ENCODE measurements at regions not wholly inside any gene's neighbourhood (a gene's known extent, or its start where the extent isn't known, plus 50 kb on each side); places are given as distances from the start of the nearest gene placed in this dataset.

DNA sequence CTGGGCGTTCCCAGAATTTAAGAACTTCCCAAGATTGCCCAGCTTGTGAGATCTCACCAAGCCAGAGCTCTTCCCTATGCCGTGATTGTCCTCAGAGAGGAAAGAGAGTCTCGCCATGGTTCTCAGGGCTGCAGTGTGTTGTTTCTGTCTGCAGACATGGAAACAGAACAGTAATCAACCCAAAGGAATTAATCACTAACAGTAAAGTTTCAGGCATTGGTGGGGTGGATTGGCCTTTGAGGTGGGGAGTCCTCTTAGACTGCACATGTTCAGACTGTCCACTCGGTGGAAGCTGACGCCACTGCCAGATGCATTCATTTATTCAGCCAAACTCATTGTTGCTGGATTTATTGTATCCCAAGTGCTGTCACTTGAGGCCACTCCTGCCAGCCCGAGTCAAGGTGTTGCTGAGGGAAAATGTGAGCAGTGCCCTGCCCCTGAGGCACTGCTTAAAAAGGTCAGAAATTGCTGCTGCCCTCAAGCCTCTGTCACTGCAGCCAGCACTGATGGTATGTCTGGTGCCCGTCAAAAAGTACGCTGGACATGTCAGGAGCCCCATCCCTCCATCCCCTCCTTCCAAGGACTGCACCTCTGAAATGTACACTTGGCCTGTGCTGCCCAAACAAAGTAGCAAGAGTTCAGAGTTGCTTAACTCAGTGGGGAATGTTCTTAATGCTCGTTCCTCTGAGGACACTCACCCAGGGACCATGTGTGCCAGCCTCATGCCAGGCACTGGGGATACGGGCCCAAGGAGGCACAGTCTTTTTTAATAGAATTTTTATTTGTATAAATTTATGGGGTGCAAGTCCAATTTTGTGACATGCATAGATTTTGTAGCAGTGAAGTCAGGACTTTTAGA, 201.0 kb downstream of the GLI2 start (continued):
- TF ChIP-seq, protein P1, sequence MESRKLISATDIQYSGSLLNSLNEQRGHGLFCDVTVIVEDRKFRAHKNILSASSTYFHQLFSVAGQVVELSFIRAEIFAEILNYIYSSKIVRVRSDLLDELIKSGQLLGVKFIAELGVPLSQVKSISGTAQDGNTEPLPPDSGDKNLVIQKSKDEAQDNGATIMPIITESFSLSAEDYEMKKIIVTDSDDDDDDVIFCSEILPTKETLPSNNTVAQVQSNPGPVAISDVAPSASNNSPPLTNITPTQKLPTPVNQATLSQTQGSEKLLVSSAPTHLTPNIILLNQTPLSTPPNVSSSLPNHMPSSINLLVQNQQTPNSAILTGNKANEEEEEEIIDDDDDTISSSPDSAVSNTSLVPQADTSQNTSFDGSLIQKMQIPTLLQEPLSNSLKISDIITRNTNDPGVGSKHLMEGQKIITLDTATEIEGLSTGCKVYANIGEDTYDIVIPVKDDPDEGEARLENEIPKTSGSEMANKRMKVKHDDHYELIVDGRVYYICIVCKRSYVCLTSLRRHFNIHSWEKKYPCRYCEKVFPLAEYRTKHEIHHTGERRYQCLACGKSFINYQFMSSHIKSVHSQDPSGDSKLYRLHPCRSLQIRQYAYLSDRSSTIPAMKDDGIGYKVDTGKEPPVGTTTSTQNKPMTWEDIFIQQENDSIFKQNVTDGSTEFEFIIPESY (IDR thresholded peaks at IDR 0.05; ENCODE audit: extremely low read depth, insufficient replicate concordance, low read length), result no peak
- TF ChIP-seq ZFX (IDR thresholded peaks at IDR 0.05) (no peak), POLR2A (IDR thresholded peaks at IDR 0.05; ENCODE audit: borderline replicate concordance, extremely low read depth, insufficient read depth, insufficient read length) (no peak), FOSL1 (IDR thresholded peaks at IDR 0.05; ENCODE audit: low read depth) (no peak), SIN3A (IDR thresholded peaks at IDR 0.05; ENCODE audit: low read depth) (no peak), ZNF274 (IDR thresholded peaks at IDR 0.05; ENCODE audit: low read depth, low read length) (no peak), CBX3 (IDR thresholded peaks at IDR 0.05; ENCODE audit: low read depth) (no peak)
- TF ChIP-seq, protein P2, sequence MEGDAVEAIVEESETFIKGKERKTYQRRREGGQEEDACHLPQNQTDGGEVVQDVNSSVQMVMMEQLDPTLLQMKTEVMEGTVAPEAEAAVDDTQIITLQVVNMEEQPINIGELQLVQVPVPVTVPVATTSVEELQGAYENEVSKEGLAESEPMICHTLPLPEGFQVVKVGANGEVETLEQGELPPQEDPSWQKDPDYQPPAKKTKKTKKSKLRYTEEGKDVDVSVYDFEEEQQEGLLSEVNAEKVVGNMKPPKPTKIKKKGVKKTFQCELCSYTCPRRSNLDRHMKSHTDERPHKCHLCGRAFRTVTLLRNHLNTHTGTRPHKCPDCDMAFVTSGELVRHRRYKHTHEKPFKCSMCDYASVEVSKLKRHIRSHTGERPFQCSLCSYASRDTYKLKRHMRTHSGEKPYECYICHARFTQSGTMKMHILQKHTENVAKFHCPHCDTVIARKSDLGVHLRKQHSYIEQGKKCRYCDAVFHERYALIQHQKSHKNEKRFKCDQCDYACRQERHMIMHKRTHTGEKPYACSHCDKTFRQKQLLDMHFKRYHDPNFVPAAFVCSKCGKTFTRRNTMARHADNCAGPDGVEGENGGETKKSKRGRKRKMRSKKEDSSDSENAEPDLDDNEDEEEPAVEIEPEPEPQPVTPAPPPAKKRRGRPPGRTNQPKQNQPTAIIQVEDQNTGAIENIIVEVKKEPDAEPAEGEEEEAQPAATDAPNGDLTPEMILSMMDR (IDR thresholded peaks at IDR 0.05 in 2 of 3, conservative IDR thresholded peaks at IDR 0.05 in 1 of 3; ENCODE audit: borderline replicate concordance in 1 of 3, insufficient read depth in 1 of 3, low read depth in 2 of 3, low read length in 2 of 3), result no peak

DNA sequence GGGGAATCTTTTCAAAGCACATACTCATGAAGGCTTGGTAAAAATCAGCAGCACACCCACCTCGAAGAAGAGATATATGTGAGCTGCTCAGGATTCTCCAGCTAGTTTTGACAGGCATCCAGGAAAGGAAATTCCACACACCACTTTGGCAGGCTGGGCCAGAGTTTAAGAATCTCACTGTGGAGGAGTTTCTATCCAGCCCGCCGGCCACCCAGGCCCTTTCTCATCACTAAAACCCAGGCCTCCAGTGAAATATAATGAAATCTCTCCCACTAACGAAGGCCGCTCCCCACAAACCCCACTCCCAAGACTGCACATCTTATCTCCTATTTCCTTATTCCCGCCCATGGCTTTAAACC, 202.0 kb downstream of the GLI2 start:
- RAD21 ChIA-PET (ENCODE audit: low non-redundant PET in 1 of 2, low total read pairs in 2 of 2, uncharacterized antibody in 2 of 2, unreplicated experiment in 2 of 2), result no interaction called here
- DNase-seq (ENCODE audit: low read depth, low spot score), result no peak
- TF ChIP-seq YY1 (IDR thresholded peaks at IDR 0.05; ENCODE audit: extremely low read depth, insufficient replicate concordance, low read depth, low read length), result no peak
- no peak for TF ChIP-seq SP1 (IDR thresholded peaks at IDR 0.05; ENCODE audit: low read depth)
- TF ChIP-seq ELF1 (IDR thresholded peaks at IDR 0.05; ENCODE audit: borderline replicate concordance, low read depth), result no peak
- TF ChIP-seq EZH2 (IDR thresholded peaks at IDR 0.05), result no peak
- no peak for TF ChIP-seq SIN3A (IDR thresholded peaks at IDR 0.05; ENCODE audit: low read depth)
- no peak for TF ChIP-seq EZH2phosphoT487 (IDR thresholded peaks at IDR 0.05; ENCODE audit: borderline replicate concordance)
- TF ChIP-seq POLR2A (IDR thresholded peaks at IDR 0.05; ENCODE audit: borderline replicate concordance, extremely low read depth, insufficient read depth, insufficient read length), result no peak
- TF ChIP-seq, protein P2 (IDR thresholded peaks at IDR 0.05 in 2 of 3, conservative IDR thresholded peaks at IDR 0.05 in 1 of 3; ENCODE audit: borderline replicate concordance in 1 of 3, insufficient read depth in 1 of 3, low read depth in 2 of 3, low read length in 2 of 3), result no peak
- no peak for TF ChIP-seq TCF7L2 (IDR thresholded peaks at IDR 0.05; ENCODE audit: borderline replicate concordance, extremely low read depth, insufficient read depth, insufficient read length)
- Histone ChIP-seq H3K9ac (ENCODE audit: low read length) (no peak overlapping the region), H3K27ac (ENCODE audit: low read depth, low read length) (no peak overlapping the region), H3K4me3 (replicated peaks in 1 of 2; ENCODE audit: low read depth in 1 of 2, low read length in 2 of 2) (no peak overlapping the region), H3K27me3 (ENCODE audit: insufficient read depth, low read length) (peaks cover 8% of the 10 kb centered on the region; the same call in 1 of the 2 replicates), H3K4me2 (ENCODE audit: low read length) (no peak overlapping the region), H3K36me3 (ENCODE audit: control insufficient read depth in 1 of 2, insufficient read depth in 2 of 2, low read length in 2 of 2) (no peaks in the 10 kb centered on the region), H3K79me2 (ENCODE audit: insufficient read depth, low read length) (no peaks in the 10 kb centered on the region), H2AFZ (ENCODE audit: low read depth, low read length, poor library complexity, severe bottlenecking) (no peak overlapping the region), H4K20me1 (ENCODE audit: insufficient read depth) (no peaks in the 10 kb centered on the region), H3K4me1 (ENCODE audit: control insufficient read depth in 1 of 2, insufficient read depth in 2 of 2, low read length in 2 of 2) (peaks cover 30 to 66% of the 10 kb centered on the region in 2 experiments), H3K9me2 (ENCODE audit: insufficient read depth) (no peaks in the 10 kb centered on the region), H3K9me3 (ENCODE audit: control insufficient read depth in 1 of 2, insufficient read depth in 1 of 2, low read depth in 1 of 2, low read length in 2 of 2) (no peaks in the 10 kb centered on the region)
- CTCF ChIA-PET, result no interaction called here
- POLR2A ChIA-PET, result no interaction called here
- intact Hi-C loops (cut with micrococcal nuclease), result loop anchor here (5.0 kb wide), 1 partner anchor 200 kb away; the partner anchor contains the start of gene GLI2
- BruUV-seq (replicated peaks), result no TSS peak
- ATAC-seq, result no peak
